Loucy (cell line): ENCODE measurements at regions not wholly inside any gene's neighbourhood (a gene's known extent, or its start where the extent isn't known, plus 50 kb on each side); places are given as distances from the start of the nearest gene placed in this dataset.

ENCODE experiments used
- CTCF ChIP-seq: fragments of 200-600 bp; sonication (generic); conservative IDR thresholded peaks from 2 replicates; pipeline ENCODE4 v1.5.1; 2014; ENCODE audit warnings: mild to moderate bottlenecking, antibody characterized with exemption, low read length
- EZH2phosphoT487 ChIP-seq: fragments of 200-600 bp; IDR thresholded peaks from 2 replicates; pipeline ENCODE4 v1.6.1; 2018; ENCODE audit warnings: antibody characterized with exemption, mild to moderate bottlenecking, moderate library complexity, borderline replicate concordance

- TF ChIP-seq CTCF: no peak
- TF ChIP-seq EZH2phosphoT487: no peak
Measured at GRCh38 chr20:17870086-17870740, 98.4 kb downstream of the SNX5 start.
